ENCODE measurements at regions not wholly inside any gene's neighbourhood (a gene's known extent, or its start where the extent isn't known, plus 50 kb on each side); places are given as distances from the start of the nearest gene placed in this dataset.

DNA sequence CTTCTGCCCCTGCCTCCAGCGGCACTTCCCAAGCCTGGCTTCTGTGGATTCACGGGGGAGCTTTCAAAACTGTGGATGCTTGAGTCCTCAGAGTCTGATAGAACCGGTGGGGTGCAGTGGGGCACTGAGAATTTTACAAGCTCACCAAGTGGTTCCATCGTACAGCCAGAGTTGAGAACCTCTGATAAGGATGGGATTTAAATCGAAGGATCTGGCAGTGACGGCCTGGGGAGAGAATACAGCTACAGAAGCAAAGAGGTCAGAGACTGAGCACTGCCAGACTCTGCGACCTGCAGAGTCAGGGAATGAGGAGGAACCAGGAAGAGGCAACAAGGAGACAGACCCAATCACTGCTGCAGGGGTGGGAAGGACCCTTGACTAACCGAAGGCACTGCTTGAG is 124.6 kb upstream of the BOD1 start:
- no peak for DNase-seq (ENCODE audit: low spot score)

DNA sequence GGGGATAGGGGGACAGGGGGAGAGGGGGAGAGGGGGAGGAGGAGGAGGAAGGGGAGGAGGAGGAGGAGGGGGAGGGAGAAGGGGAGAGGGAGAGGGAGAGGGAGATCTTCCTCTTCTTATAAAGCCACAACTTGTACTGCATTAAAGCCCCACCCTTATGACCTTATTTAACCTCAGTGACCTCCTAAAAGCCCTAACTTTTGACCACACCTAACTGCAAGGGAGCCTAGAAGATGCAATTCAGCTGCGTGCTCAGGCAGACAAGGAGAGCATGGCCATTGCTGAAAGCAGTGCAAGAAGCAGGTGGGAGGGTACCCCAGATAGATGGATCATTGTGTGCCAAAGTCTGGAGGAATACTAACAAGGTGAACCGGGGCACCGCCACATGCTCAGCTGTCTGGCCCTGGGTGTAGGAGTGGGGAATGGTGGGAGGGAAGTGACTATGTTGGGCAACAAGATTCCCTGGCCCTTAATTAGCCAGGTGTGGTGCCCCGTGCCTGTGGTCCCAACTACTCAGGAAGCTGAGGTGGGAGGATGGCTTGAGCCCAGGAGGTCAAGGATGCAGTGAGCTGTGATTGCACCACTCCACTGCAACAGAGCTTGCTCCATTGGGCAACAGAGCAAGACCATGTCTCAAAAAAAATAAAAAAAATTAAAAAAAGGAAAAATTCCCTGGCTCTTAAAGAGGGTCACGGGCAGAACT is 125.4 kb upstream of the BOD1 start:
- DNase-seq (ENCODE audit: low spot score), result no peak

DNA sequence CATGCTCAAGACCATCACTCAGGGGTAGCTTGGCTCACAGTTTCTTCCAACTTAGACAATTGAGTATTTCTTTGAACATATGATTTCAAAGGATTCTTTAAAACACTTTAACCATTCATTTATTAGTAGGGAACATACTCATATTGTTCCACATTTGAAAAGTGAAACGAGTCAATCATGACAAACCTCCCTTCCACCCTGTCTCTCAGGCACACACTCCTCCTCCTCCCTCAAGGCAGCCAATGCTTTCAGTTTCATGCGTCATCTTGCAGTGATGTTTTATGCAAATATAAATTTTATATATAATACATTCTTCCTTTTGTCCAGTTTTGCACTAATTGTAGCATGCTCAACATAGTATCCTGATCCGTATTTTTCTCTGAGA is 126.0 kb upstream of the BOD1 start:
- DNase-seq (ENCODE audit: low spot score), result no peak

DNA sequence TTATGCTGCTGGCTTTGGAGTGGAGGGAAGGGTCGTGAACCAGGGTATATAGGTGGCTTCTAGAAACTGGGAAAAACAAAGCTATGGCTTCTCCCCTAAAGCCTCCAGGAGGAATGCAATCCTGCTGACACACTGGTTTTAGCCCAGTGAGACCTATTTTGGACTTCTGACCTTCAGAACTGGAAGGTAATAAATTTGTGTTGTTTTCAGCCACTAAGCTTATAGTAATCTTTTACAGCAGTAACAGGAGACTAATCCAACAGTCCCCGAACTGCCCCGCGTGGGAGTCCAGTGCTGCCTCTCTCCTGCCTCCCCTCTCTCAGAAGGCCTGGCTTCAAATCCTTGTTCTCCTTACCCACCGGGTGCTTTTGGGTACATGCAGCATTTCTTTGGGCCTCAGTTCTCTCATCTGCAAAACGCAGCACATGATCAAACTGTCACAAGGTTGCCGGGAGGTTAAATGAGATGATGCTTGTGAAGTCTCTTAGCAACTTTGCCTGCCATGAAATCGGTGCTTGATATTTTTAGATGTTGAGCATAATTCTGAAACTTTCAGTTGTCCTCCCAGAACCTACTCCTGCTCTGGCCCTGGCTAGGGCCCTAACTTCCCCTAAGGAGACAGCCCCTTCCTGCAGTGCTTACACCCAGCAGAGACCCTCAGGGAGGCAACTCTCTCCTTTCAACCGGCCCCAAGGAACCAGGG is 127.3 kb upstream of the BOD1 start:
- no peak for DNase-seq (ENCODE audit: low spot score)

DNA sequence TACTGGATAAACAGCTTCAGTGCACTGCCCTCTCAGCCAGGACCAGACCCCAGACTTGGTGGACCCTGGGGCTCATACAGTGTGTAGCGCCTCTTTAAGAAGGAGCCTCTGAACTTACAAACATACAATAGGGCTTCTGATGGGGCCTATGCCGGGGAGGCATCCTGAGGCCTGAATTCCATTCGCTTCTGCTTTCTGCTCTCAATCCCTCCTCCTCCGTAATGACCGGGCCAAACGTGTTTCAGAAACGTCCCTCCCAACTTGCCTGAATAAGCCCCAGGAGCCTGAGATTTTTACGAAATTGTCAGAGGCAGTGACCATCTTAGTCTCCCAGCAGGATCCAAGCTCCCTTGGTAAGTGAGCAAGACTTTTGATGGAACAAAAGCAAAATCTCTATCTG is 128.1 kb upstream of the BOD1 start:
- no peak for DNase-seq (ENCODE audit: low spot score)

DNA sequence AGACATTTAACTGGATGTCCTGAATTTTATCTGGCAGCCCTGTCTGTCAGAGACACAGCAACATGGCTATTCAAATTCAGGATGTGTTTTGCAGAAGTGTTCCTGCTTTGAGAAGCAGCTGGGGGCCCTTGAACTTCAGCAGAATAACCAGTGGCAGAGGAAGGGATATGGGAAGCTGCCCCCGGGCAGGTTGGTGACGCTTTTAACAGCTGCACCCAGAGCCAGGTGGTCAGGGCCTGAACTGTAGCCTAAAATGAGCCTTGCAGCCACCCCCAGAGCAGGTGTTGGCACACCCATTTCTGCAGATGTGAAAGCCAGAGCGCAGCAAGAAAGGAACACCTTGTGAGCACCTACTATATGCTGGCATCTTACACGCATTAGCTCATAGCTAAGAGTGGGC is 128.7 kb upstream of the BOD1 start:
- no peak for DNase-seq (ENCODE audit: low spot score)

DNA sequence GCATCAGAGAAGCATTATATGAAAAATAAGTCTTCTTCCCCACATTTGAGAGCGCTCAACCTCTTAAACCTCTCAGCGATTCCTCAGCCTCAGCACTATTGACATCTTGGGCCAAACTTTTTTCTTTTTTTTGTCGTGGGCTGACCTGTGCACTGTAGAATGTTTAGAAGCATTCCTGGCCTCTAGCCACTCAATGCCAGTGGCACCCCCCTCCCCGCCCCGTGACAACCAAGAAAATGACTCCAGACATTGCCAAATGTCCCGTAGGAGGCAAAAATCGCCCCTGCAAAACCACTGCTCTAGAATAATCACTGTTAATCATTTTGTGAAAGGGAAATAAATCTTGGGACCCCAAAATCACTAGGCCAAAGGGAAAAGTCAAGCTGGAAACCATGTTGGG is 129.1 kb upstream of the BOD1 start:
- no peak for DNase-seq (ENCODE audit: low spot score)

DNA sequence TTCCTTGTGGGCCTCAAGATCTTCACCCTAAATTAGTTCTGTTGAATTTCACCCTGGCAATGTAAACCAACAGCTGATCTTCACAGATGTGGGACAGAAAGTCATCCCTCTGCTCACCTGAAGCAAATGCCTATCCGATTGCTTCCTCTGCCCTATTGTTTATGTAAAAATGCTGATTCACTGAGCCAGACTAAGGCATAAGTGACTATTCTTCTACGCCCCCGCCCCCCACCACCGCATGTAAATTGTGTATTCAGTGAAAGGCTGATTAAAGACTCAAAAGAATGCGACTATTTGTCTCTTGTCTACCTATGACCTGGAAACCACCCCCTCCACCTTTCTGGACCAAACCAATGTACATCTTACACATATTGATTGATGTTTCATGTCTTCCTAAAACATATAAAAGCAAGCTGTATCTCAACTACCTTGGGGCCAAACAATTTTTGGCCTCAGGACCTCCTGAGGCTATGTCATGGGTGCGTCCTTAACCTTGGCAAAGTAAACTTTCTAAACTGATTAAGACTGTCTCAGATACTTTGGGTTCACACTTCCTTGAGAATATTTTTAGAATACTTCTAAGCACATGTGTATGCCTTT is 129.7 kb upstream of the BOD1 start:
- no peak for DNase-seq (ENCODE audit: low spot score)

DNA sequence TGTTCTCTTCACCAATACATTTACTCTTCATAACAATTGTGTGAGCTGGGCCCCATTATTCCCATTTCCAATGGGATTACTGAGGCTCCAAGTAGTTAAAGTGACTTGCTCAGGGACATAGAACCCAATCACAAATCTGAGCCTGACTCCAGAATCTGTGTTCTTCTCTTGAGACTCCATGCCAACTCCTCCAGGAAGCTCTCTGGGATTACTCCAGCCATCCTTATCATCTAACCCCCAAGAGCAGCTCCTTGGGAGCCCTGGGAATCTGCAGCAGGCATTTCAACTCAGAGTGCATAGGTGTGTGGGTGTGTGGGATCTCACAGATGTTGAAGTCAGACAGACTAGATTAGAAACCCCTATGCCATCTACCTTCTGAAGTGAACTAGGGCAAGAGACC is 131.4 kb upstream of the BOD1 start:
- DNase-seq (ENCODE audit: low spot score), result no peak

DNA sequence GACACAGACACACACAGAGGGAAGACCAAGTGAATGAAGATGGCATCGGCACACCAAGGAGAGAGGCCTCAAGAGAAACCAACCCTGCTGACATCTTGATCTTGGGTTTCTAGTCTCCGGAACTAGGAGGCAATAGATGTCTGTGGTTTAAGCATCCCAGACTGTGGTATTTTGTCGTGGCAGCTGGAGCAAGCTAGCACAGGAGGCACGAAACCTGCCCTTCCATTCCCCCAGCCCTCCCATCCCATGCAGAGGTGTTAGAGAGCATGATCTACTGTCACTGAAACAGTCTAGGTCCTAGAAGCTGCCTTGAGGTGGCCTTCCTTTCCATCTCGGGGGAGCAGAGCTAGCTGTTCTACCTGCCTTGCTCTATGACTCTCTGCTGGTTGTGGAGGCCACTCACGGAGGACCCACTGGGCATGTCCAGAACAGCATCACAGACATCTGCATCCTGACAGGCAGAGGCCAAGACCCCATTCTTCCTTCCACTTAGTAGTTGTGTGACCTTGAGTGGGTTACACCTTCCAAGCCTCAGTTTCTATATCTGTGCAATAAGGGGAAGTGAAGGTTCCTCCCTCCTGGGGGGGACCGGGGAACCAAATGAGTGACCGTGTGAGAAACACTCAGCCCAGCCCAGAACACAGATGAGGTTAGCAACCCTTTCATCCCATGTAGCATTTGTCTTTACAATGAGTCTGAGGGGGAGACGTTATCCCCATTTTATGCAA is 134.3 kb upstream of the BOD1 start:
- no peak for DNase-seq (ENCODE audit: low spot score)

DNA sequence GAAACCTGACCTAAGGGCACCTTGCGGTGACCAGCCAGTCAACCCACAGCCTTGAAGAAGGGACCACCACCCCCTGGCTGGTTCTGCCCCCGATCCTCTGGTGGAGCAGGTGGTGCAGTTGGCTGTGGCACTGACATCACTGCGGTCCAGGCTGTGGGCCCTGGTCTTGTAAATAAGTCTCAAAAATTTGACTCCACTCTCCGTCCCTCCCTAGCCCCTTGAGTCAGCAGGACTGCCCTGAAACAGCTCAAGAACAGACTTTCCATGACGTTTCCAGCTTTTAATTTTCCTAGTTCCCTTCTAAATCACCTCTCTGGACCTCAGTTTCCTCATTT is 134.8 kb upstream of the BOD1 start:
- no peak for DNase-seq (ENCODE audit: low spot score)

DNA sequence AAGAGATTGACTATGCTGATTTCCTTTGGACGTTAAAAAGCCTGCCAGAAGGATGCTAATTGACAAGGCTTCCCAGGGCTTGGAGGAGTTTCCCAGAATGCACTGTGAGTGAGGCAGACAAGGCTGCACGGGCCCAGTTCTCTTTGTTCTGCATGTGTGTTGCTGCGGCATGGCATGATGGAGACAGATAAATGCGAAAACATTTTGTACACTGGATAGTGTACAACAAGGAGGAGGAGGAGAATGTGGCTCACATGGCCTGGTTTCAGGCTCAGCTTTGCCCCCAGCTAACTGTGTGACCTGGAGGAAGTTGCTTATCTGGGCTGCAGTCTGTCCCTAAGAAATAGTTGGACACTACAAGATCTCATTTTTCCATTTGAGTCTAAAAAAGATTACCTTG is 135.5 kb upstream of the CPEB4 start:
- peak; percentile 72 for DNase-seq (ENCODE audit: low spot score)

DNA sequence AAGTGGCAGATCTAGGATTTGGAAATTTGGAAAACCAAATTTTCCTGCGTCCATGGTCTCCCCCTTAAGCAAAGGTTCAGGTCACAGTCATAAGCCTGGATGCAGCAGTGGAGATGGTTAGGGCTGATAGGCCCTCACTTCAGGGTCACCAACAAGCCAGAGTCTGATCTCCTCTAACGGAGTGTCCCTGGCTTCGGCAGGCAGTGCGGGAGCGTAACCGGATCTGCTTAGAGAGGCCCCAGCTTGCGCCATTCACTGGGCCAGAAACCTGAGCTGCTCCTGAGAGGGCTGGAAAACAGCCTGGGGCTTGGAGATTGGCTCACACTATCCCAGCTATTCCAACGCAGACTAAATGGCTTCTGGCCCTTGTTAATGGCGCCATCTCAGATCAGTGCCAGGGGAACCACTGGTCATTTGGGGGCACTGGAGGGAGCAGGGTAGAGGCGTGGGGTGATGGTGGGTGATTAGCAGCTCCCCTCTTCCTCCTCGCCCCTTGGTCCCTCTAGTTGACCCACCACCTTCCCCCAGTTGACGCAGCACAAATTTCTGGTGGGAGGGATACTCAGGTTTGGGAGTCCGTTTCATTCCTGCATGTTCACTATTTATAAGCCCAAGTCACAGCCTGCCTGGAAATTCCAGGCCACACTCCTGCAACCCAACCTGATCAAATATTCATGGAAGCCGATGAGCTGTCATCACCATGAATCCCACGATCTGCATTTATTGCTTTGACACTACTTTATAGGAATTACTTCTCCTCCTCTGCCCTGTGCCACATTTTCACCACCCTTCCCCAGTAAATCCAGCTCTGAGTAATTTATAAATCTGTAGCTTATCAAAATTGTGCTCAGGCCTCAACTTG is 134.6 kb upstream of the CPEB4 start:
- peak; percentile 96 for DNase-seq (ENCODE audit: low spot score)

DNA sequence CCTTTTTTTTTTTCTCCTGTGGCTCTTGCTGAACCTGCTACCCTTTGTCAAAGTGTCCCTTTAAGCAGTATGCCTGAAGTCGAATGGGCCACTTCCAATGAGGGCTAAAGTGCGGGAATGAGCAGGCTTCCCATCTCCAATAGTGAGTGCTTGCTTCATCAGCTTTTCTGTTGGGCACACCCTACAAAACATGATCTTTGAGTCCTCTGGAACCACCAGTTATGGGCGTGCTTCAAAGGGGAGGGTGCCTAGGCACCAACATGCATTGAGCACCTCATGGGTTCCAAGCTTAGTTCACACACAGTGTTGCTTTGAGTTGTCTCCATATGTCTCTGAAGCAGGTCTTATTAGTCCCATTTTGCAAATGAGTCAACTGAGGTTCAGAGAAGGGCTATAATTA is 132.8 kb upstream of the CPEB4 start:
- DNase-seq (ENCODE audit: low spot score), result no peak

DNA sequence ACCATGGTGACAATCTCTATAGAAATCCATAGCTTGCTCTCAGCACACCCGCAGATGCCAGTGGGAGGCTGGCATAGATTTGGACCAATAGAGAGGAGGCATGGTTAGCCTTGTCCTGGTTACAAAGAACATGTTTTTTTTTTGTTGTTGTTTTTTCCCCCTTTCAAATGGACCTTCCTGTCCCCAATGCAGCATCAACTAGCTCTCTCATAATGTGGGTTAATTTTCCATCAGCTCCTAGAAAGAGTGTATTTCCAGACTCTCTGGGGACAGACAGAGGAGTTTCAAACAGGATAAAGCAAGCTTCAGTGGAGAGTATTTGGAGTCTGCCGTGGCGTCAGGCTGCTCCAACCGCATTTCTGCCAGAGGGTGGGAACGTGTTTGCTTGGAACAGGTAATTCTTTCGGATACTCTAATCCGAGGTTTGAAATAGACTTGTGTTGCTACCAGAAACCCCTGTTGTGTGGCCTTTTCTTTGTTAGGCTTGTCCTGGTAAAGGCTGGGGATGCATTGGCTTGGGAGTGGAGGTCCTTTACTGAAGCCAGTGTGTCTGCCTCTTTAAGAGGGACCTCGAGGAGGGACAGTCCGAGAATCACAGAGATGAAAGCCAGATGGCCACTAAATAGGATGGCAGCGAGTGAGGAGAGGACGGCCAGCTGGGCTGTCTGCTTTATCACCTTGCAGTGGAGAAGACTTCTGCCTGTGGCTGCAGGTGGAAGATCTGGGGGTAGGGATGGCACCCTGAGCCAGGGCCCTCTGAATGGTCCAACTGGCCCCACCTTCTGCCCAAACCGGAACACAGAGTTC is 130.5 kb upstream of the CPEB4 start:
- DNase-seq (ENCODE audit: low spot score), result peak; percentile 93

DNA sequence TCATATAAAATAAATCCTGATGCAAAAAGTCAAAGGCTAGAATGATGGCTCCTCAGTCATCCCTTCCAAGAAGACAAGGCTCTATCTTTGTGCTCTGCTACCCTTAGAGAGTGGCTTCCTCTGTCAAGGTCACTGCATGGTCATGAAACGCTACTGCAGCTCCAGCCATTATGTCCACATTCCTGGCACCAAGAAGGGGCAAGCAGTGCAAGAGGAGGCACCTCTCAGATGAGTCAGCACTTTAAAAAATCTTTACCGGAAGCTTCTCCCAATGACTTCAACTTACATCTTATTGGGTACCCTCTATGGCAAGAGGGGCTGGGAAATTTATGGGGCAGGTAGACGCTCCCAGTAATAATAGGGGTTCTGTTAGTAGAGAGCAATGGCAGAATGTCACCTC is 129.5 kb upstream of the CPEB4 start:
- DNase-seq (ENCODE audit: low spot score), result no peak

DNA sequence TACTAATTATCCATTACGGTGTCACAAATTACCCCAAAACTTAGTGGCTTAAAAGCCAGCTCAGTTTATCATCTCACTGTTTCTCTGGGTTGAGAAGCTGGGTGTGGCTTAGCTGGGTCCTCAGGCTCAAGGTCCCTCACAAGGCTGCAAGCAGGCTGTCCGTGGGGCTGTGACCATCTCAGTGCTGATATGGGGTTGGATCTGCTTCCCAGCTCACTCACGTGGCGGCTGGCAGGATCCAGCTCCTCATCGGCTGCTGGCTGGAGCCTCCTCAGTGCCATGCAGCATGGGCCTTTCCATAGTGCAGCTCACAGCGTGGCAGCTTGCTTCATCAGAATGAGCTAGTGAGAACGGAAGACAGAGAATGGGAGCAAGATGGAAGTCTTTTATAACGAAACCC is 128.5 kb upstream of the CPEB4 start:
- DNase-seq (ENCODE audit: low spot score), result no peak

DNA sequence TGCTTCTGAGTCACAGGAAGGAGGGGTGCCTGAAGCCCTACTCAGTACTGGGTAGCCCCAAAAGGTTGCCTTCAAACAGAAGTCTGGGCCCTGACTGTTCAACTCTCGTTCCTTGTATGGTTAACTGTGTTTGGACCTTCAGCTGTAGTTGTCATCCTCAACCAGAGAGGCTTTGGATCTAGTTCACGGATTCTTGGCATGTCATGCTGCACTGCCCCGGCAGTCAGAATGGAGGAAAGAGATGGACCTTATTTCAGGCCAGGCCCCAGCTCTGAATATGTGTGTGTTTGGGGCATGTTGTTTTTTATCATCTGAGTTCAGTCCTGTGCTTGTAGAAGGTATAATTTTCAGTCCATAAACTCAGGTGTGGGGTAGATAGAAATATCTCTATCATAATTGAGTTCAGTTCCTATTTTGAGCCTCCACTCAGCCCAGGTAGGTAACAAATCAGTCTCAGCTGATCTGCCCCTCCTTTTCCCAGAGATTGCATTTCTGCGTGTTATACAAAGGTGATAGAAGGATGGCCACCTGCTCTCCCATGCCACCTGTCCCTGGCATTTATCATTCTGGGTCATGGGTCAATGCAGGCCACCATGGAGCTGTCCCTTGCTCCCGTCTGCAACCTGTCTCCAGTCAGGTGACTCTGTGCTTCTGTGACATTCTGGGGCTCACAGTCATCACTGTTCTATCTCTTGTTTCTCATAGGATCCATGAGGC is 127.5 kb upstream of the CPEB4 start:
- no peak for DNase-seq (ENCODE audit: low spot score)

DNA sequence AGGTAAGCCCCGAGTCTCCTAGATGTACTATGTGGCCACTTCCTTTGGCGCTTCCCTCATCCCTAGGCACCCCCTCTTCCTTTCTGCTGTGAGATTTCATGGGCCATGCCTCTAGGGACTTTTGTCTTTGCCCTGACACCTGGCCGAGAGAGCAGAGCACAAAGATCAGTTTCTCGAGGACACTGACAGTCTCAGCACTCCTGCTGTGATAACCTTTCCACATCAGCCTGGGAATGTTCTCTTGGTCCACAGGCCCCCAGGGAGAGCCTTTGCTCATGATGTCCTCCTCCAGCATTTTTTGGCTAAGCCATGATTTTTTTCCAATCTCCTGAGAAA is 127.0 kb upstream of the CPEB4 start:
- DNase-seq (ENCODE audit: low spot score), result no peak

DNA sequence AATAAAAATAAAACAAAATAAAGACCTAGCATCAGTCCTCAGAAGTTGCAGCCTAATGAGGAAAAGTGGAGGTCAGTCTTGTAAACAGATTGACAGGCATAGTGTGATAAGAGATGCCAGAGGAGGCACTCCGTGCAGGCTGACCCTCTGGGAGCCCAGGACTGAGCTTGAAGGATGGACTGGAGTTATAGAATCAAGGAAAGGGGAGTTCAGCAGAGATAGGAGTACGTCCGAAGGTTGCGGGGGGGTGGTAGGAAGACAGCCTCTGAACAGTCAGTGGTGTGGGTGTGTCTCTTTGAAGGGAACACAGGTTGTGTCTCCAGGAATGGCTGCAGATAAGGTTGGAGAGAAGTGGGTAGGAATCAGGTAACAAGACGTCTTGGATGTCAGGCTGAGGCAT is 126.1 kb upstream of the CPEB4 start:
- DNase-seq (ENCODE audit: low spot score), result no peak
